ENCODE measurements at regions not wholly inside any gene's neighbourhood (a gene's known extent, or its start where the extent isn't known, plus 50 kb on each side); places are given as distances from the start of the nearest gene placed in this dataset.
A peak's percentile ranks its signal among the peaks of the same experiment; 100 is the strongest.

GRCh38 chr4:15340902-15341732 lies 86.7 kb upstream of the C1QTNF7 start:
- no peak for DNase-seq

- no peak for DNase-seq
Measured at GRCh38 chr4:15341733-15342300, 86.0 kb upstream of the C1QTNF7 start.

GRCh38 chr4:15343000-15343399 lies 84.8 kb upstream of the C1QTNF7 start:
- no peak for DNase-seq

- DNase-seq: no peak
Measured at GRCh38 chr4:15343581-15343980, 84.3 kb upstream of the C1QTNF7 start.

GRCh38 chr4:15344041-15344440 lies 83.8 kb upstream of the C1QTNF7 start:
- DNase-seq: no peak

- no peak for DNase-seq
Measured at GRCh38 chr4:15345134-15345533, 82.7 kb upstream of the C1QTNF7 start.

- no peak for DNase-seq
Measured at GRCh38 chr4:15348236-15348635, 79.6 kb upstream of the C1QTNF7 start.

- DNase-seq: no peak
Measured at GRCh38 chr4:15348695-15349094, 79.1 kb upstream of the C1QTNF7 start.

- no peak for DNase-seq
Measured at GRCh38 chr4:15349531-15349935, 78.3 kb upstream of the C1QTNF7 start.

- DNase-seq: no peak
Measured at GRCh38 chr4:15349965-15350364, 77.9 kb upstream of the C1QTNF7 start.

GRCh38 chr4:15352524-15352923 lies 75.3 kb upstream of the C1QTNF7 start:
- peak in 1 of 2 experiments; percentile 31 for DNase-seq

GRCh38 chr4:15353207-15353606 lies 74.6 kb upstream of the C1QTNF7 start:
- no peak for DNase-seq

- peak; percentile 19 to 82 for DNase-seq
Measured at GRCh38 chr4:15354371-15355297, 73.2 kb upstream of the C1QTNF7 start.

- peak; percentile 68 to 96 for DNase-seq
Measured at GRCh38 chr4:15361529-15361928, 66.3 kb upstream of the C1QTNF7 start.

- DNase-seq: no peak
Measured at GRCh38 chr4:15362541-15362940, 65.3 kb upstream of the C1QTNF7 start.

GRCh38 chr4:15364183-15364582 lies 63.6 kb upstream of the C1QTNF7 start:
- DNase-seq: no peak

- no peak for DNase-seq
Measured at GRCh38 chr4:15365641-15366040, 62.2 kb upstream of the C1QTNF7 start.

- DNase-seq: no peak
Measured at GRCh38 chr4:15366721-15367120, 61.1 kb upstream of the C1QTNF7 start.

- no peak for DNase-seq
Measured at GRCh38 chr4:15368856-15369255, 59.0 kb upstream of the C1QTNF7 start.

GRCh38 chr4:15370296-15370695 lies 57.5 kb upstream of the C1QTNF7 start:
- DNase-seq: no peak

GRCh38 chr4:15373363-15373762 lies 54.5 kb upstream of the C1QTNF7 start:
- no peak for DNase-seq

- no peak for DNase-seq
Measured at GRCh38 chr4:15374656-15375055, 53.2 kb upstream of the C1QTNF7 start.

- no peak for DNase-seq
Measured at GRCh38 chr4:15375667-15376066, 52.2 kb upstream of the C1QTNF7 start.

GRCh38 chr4:15376145-15376544 lies 51.7 kb upstream of the C1QTNF7 start:
- no peak for DNase-seq
